ENCODE measurements at regions not wholly inside any gene's neighbourhood (a gene's known extent, or its start where the extent isn't known, plus 50 kb on each side); places are given as distances from the start of the nearest gene placed in this dataset.

DNA sequence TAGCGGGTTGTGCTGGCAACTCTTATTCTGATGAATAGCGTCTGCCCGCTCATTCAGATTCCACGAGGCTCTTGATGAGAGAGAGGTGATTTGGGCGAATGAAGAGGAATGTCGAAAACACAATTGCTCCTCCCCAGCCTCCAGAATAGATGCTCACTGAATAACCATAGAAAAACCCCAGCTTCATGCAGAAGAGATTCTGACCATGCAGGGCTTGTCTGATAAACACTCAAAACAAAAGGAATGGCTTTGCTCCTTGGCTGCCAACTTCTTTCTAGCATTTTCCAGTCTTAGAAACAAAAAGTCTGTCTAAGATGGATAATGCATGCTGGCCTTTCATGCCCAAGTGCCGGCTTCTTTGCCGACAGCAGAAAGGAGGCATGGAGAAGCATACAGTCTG lies 569.5 kb downstream of the MN1 start:
- Mint-ChIP-seq H3K9me3 (no peaks in the 10 kb centered on the region), H3K36me3 (ENCODE audit: low read depth) (no peaks in the 10 kb centered on the region), H3K27ac (no peak overlapping the region), H3K4me1 (no peaks in the 10 kb centered on the region), H3K4me3 (no peak overlapping the region), H3K27me3 (no peaks in the 10 kb centered on the region)
- intact Hi-C loops (cut with micrococcal nuclease), result no loop called here
- DNase-seq, result no peak

DNA sequence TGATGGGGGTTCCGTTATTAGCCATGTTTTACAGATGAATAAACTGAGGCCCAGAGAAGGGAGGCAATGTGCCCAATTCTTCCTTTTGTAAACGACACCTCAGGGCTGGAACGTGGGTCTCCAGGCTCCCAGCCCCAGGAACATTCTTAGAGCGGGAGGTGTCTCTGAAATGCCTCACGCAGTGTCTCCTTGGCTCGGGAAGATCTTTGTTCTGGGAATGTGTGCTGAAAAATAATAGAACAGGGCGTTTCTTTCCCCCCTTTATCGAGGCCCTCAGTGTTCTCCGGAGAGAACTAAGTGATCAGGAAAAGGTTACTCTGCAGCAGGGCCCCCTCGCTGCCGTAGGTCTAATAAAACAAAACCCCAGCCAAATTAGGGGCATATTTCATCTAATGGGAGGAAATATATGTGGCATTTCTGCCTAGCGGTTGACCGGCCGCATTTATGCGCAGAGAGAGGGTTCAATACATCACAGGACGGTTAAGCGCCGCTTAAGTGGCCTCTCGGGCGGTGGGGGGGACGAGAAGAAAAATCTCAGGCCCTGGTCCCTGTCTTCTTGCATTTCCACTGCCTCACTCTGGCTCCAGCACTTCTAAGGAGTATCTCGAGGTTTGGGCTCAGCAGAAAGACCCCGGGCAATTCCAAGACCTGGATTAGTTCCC lies 564.3 kb downstream of the MN1 start:
- Mint-ChIP-seq H3K27ac (no peak overlapping the region), H3K36me3 (ENCODE audit: low read depth) (no peaks in the 10 kb centered on the region), H3K4me1 (no peaks in the 10 kb centered on the region), H3K9me3 (no peaks in the 10 kb centered on the region), H3K4me3 (no peak overlapping the region), H3K27me3 (no peaks in the 10 kb centered on the region)
- DNase-seq, result no peak
- intact Hi-C loops (cut with micrococcal nuclease), result no loop called here

DNA sequence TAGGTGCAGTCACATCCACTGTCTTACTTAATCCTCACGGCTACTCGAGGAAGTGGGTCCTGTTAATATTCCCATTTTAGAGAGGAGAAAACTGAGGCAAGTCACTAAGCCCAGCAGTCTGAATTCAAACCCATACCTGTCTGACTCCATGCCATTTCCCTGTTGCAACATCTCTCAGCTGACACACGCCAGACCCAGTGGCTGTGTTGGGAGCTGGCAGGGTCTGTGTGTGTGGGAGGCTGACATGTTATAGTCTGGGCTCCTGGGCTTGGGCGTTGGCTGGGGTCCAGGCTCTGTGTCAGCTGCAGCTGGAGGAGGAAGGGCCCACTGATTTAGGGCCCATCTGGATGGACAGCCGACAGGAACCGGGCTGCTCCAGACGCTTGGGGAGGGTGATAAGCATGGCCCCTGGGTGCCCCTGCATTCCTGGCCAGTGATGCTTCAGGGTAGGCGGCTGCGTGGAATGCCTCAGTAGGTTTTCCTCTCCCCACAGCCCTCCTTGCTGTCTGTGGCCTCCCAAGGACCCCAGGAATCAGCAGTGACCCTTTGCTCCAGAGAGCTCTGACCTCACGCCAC lies 562.5 kb downstream of the MN1 start:
- no peak for DNase-seq
- no peaks in the 10 kb centered on the region for H3K4me1 Mint-ChIP-seq
- no peak overlapping the region for H3K4me3 Mint-ChIP-seq
- H3K27me3 Mint-ChIP-seq, result no peaks in the 10 kb centered on the region
- H3K9me3 Mint-ChIP-seq, result no peaks in the 10 kb centered on the region
- H3K36me3 Mint-ChIP-seq (ENCODE audit: low read depth), result no peaks in the 10 kb centered on the region
- H3K27ac Mint-ChIP-seq, result no peak overlapping the region
- intact Hi-C loops (cut with micrococcal nuclease), result no loop called here

DNA sequence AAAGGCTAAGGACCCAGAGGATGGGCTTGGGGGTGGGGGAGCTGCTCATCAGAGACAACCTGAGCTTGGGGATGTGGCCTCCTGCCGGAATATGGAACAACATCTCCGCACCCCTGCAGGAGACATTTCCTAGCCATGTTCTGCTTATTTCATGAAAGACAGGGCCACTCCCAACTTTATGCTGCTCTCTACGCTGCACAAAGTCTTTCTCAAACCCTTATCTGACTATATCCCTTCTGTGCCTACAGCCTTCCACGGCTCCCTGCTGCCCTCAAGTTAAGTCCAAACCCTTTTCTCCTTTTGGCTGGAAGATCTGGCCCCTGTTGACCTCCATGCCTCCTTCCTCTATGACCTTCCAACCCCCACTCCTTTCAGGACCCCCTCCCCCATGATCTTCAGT lies 562.0 kb downstream of the MN1 start:
- Mint-ChIP-seq H3K4me1 (no peaks in the 10 kb centered on the region), H3K27me3 (no peaks in the 10 kb centered on the region), H3K9me3 (no peaks in the 10 kb centered on the region), H3K27ac (no peak overlapping the region), H3K4me3 (no peak overlapping the region), H3K36me3 (ENCODE audit: low read depth) (no peaks in the 10 kb centered on the region)
- DNase-seq, result no peak
- intact Hi-C loops (cut with micrococcal nuclease), result no loop called here

DNA sequence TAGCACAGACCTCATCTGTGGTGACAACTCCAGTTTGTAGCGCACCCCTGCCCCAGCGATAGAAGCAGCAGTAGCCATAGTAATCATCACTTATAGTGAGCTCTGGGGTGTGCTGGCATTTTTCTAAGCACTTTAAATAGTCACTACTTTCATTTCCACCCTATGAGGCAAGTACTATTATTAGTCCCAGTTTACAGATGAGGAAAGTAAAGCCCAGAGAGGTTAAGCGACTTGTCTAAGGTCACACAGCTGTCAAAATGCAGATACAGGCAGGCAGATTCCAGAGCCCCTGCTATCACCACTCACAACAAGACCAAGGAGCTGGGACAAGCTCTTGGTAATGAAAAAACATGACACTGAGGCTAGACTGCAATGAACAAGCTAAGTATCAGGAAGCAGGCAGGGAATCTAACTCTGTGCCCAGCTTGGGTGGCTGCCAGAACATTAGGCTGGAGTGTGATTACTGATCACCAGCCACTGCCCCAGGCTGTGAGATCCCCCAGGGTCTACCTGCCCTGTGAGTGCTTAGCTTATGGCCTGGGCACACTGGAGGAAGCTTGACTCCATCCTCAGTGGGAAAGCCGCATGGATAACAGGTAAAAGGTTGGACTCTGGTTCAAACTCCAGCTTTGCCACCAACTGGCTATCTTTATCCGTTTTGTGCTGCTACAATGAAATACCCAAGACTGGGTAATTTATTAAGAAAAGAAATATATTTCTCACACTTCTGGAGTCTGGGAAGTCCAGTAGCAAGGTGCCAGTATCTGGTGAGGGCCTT lies 561.1 kb downstream of the MN1 start:
- Mint-ChIP-seq H3K4me3 (no peak overlapping the region), H3K4me1 (no peaks in the 10 kb centered on the region), H3K27me3 (no peaks in the 10 kb centered on the region), H3K9me3 (no peaks in the 10 kb centered on the region), H3K36me3 (ENCODE audit: low read depth) (no peaks in the 10 kb centered on the region), H3K27ac (no peak overlapping the region)
- intact Hi-C loops (cut with micrococcal nuclease), result no loop called here
- DNase-seq, result no peak

DNA sequence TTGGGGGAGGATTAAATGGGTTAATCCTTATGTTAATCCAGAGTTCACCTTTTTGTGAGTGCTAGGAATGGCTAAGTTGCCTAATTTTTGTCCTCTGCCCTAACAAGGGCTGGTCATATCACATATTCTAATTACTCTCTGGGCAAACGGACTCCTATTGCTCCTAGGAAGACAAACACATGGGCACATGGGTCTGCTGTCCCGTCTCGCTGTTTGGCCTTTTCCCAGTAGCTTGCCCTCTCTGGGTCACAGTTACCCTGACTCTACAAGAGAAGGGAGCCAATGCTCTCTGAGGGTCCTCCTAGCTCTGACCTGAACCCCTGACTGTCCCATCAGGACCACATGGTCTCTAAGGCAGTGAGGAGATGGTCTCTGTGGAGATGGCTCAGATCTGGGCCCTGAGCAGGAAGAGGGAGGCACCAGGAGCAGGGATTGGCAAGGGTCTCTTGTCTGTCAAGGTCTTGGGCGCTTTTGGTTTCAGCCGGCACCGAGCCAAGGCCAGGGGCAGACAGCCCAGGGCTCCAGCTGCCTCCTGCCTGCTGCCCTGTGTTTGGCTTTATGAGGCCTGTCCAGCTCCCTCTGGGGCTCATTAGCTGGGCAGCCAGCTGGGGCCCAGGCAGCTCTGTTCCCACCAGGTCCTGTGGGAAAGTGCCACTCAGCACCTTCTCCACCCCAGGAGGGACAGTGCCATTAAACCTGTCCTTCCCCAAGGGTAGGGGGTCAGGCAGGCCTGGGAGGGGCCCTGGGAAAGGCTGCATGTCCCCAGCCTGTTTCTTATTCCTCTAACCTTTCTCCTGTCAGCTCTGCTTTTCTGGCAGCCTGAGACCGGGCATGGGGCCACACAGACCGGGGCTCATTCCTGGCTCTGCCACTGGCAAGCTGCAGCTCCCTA lies 559.9 kb downstream of the MN1 start:
- Mint-ChIP-seq H3K27ac (no peak overlapping the region), H3K36me3 (ENCODE audit: low read depth) (no peaks in the 10 kb centered on the region), H3K4me1 (no peaks in the 10 kb centered on the region), H3K4me3 (no peak overlapping the region), H3K9me3 (peaks cover 6% of the 10 kb centered on the region), H3K27me3 (no peaks in the 10 kb centered on the region)
- intact Hi-C loops (cut with micrococcal nuclease), result no loop called here
- DNase-seq, result no peak

DNA sequence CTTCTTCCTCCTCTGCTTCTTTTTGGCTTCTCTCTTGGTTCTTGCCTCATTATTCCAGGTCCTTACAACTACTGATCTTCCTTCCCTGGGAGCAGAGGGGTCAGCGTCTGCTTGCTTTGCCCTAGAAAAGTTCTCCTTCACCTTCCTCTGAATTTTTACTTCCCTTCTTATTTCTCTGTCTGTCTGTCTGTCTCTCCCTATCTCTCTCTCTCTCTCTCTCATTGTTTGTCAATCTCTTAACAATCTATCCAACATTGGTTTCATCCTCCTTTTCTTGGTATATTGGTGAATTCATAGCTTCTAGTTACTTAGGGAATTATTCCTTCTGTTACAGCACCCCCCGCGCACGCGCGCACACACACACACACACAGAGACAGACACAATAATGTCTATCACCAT lies 559.1 kb downstream of the MN1 start:
- Mint-ChIP-seq H3K27me3 (no peaks in the 10 kb centered on the region), H3K27ac (no peak overlapping the region)

DNA sequence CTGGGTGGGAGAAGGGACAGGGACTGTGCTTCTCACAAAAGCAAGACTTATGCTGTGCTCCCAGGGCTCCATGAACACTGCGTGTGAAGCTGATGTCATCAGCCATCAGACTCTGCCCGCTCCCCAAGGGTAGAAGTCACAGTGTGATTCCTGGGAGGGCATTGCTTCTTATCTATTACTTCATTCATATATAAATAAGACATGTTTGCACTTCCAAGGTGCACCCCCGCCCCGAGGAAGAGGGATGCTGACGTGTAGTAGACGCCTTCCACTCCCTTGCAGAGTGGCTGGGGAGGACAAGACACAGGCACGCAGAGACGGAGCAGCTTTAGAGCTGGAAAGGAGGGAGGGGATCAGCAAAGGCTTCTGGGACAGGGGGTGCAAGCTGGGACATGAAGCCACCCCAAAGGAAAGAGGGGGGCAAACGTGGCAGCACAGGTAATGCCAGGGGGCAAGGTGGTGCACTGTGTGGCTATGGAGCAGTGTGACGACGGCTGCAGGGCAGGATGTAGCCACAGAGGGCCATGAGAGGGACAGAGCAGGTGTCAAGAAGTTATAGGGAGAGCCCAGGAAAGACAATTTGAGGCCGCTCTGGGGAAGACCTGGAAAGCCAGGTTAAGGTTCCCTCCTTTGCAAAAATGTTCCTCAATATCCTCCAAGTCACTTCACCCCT lies 558.5 kb downstream of the MN1 start:
- Mint-ChIP-seq H3K27me3 (no peaks in the 10 kb centered on the region), H3K4me1 (no peaks in the 10 kb centered on the region), H3K27ac (no peak overlapping the region), H3K36me3 (ENCODE audit: low read depth) (no peaks in the 10 kb centered on the region), H3K9me3 (peaks cover 8% of the 10 kb centered on the region), H3K4me3 (no peak overlapping the region)
- intact Hi-C loops (cut with micrococcal nuclease), result no loop called here
- no peak for DNase-seq

More for the DNA sequence above, 559.1 kb downstream of the MN1 start:
- peaks cover 8% of the 10 kb centered on the region for H3K9me3 Mint-ChIP-seq
- H3K4me1 Mint-ChIP-seq, result no peaks in the 10 kb centered on the region
- H3K36me3 Mint-ChIP-seq (ENCODE audit: low read depth), result no peaks in the 10 kb centered on the region
- DNase-seq, result no peak
- H3K4me3 Mint-ChIP-seq, result no peak overlapping the region
- intact Hi-C loops (cut with micrococcal nuclease), result no loop called here

DNA sequence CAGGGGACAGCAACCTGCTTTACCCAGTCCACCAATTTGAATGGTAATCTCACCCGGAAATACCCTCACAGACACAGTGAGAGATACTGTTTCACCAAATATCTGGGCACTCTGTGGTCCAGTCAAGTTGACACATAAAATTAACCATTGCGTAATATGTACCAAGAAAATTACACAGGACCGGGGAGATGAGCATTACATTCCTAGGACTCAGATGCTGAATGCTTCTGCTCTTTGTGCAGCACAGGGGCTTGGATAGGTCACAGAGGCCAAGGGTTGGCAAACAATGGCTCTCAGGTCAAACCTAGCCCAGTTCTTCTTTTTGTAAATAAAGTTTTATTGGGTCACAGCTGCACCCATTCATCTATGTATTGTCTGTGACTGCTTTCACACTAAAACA lies 557.2 kb downstream of the MN1 start:
- Mint-ChIP-seq H3K27ac (no peak overlapping the region), H3K4me1 (no peaks in the 10 kb centered on the region), H3K36me3 (ENCODE audit: low read depth) (no peaks in the 10 kb centered on the region), H3K27me3 (no peaks in the 10 kb centered on the region), H3K9me3 (peaks cover 8% of the 10 kb centered on the region), H3K4me3 (no peak overlapping the region)
- DNase-seq, result no peak
- intact Hi-C loops (cut with micrococcal nuclease), result no loop called here

DNA sequence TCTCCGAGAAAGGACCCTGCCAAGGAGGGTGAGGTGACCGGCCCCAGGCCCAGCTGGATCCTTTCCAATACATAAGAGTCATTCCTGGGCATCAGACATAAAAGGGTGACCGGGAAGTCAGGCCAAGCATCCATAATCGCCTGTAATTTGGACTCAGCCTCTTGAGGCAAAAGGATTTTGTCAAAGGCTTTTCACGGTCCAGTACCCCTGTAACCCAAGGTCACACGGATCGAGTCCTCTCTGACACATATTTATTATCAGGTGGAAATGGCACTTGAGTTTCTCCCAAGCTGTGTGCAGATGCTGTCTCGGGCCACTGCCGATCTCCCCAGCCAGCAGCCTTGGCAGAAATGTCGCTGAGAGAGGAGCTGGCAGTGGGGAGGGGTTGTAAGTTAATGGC lies 556.5 kb downstream of the MN1 start:
- no peaks in the 10 kb centered on the region for H3K36me3 Mint-ChIP-seq (ENCODE audit: low read depth)
- H3K4me1 Mint-ChIP-seq, result no peaks in the 10 kb centered on the region
- no peak overlapping the region for H3K27ac Mint-ChIP-seq
- H3K27me3 Mint-ChIP-seq, result no peaks in the 10 kb centered on the region
- H3K9me3 Mint-ChIP-seq, result peaks cover 8% of the 10 kb centered on the region
- no peak for DNase-seq
- H3K4me3 Mint-ChIP-seq, result no peak overlapping the region
- intact Hi-C loops (cut with micrococcal nuclease), result no loop called here

DNA sequence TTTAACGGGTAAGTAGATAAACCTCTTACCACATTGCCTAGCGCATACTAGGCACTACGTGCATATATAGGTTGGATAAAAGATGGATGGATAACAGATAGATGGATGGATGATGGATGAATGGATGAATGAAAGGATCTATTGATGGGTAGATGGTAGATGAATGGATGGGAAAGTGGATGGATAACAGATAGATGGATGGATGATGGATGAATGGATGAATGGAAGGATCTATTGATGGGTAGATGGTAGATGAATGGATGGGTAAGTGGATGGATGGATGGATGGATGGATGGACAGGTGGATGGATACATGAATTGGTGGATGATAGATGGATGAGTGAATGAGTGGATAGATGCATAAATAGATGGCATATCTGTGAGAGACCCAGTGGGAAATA lies 555.0 kb downstream of the MN1 start:
- DNase-seq, result no peak
- intact Hi-C loops (cut with micrococcal nuclease), result no loop called here
- Mint-ChIP-seq H3K4me3 (no peak overlapping the region), H3K27ac (no peak overlapping the region), H3K9me3 (peaks cover 8% of the 10 kb centered on the region), H3K27me3 (no peaks in the 10 kb centered on the region), H3K4me1 (no peaks in the 10 kb centered on the region), H3K36me3 (ENCODE audit: low read depth) (no peaks in the 10 kb centered on the region)

DNA sequence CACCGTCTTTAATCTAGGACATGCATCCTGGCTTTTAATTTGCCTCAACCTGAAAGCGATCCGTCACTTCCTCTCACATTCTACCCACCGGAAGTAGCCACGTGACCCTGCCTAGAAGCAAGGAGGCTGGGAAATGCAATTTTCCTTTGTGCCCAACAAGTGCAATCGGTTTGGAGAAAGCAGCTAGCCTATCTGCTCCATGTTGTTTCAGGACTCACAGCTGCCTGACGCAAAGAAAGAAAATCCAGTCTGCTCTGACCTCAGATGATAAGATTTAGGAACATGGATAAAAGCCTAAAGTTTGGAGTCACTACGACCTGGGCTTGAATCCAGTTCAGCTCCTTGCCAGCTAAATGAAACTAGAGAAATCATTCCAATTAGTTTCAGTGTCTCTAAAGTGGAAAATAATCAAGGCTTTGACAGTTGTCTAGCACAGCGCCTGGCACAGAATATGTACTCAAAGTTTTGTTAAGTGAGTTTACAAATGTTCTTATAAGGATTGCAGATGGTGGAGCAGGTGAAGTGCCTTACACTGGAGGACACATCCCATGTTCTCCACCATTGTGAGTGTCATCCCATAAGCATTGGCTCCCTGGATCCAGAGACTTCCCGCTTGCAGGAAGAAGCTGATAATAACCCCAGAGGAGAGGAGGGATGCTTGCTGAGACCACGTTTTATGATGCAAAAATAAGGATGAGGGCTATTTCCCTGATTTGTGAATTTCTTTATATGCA lies 553.7 kb downstream of the MN1 start:
- H3K36me3 Mint-ChIP-seq (ENCODE audit: low read depth), result no peaks in the 10 kb centered on the region
- H3K4me3 Mint-ChIP-seq, result no peak overlapping the region
- no peaks in the 10 kb centered on the region for H3K4me1 Mint-ChIP-seq
- peaks cover 11% of the 10 kb centered on the region for H3K9me3 Mint-ChIP-seq
- no peaks in the 10 kb centered on the region for H3K27me3 Mint-ChIP-seq
- DNase-seq, result no peak
- H3K27ac Mint-ChIP-seq, result no peak overlapping the region
- intact Hi-C loops (cut with micrococcal nuclease), result no loop called here

DNA sequence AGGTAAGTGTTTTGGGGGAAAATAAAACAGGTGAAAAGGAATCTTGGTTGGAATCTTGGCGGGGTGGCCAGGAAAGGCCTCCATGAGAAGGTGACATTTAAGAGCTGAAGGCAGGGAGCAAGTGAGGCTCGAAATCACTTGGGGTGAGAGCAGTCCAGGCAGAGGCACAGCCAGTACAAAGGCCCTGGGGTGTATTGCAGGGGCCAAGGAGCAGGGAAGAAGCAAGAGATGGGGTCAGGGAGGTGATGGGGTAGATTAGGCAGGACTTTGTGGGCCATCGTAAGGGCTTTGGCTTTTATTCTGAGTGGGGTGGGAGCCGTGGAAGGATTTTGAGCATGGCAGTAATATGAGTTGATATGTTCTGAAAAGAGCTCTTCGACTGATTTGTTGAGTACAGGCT lies 551.1 kb downstream of the MN1 start:
- intact Hi-C loops (cut with micrococcal nuclease), result no loop called here
- DNase-seq, result no peak
- no peaks in the 10 kb centered on the region for H3K4me1 Mint-ChIP-seq
- no peak overlapping the region for H3K4me3 Mint-ChIP-seq
- peaks cover 17% of the 10 kb centered on the region for H3K9me3 Mint-ChIP-seq
- no peaks in the 10 kb centered on the region for H3K36me3 Mint-ChIP-seq (ENCODE audit: low read depth)
- H3K27ac Mint-ChIP-seq, result no peak overlapping the region
- H3K27me3 Mint-ChIP-seq, result no peaks in the 10 kb centered on the region

Data from activated CD4-positive, alpha-beta T cell treated with anti-CD3 and anti-CD28 coated beads, Interleukin-2, amount 10 ng/mL, durations not matched to agents 24 days and 14 days (primary cell).